Activated CD4-positive, alpha-beta T cell treated with anti-CD3 and anti-CD28 coated beads for 1 hour (primary cell): ENCODE measurements at regions not wholly inside any gene's neighbourhood (a gene's known extent, or its start where the extent isn't known, plus 50 kb on each side); places are given as distances from the start of the nearest gene placed in this dataset.

Experiments
- DNase-seq: peaks from one replicate; pipeline ENCODE4 v3.0.0-alpha.2; 2020

- no peak for DNase-seq
Observed at GRCh38 chr2:129881786-129882396, 97.6 kb upstream of the RAB6C start.

DNA sequence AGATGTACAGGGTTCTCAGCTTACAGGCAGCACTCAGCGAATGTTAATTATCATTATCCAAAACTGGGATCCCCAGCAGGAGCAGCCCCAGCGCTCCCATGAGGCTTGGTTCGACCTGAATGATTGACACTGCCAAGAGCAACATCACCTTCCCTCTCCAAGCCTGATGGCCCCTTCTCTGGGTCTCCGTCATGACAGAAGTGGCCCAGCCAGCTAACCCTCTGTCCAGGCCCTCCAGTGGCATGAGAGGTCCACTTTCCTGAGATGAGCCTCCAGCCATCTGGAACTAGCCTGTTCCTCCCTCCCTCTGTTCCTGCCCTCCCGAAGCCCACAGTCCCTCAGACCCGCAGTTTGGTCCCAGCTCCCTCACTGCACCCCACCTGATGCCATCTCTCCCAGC, 97.0 kb upstream of the RAB6C start:
- no peak for DNase-seq

GRCh38 chr2:129883121-129883520, 96.3 kb upstream of the RAB6C start:
- no peak for DNase-seq

DNA sequence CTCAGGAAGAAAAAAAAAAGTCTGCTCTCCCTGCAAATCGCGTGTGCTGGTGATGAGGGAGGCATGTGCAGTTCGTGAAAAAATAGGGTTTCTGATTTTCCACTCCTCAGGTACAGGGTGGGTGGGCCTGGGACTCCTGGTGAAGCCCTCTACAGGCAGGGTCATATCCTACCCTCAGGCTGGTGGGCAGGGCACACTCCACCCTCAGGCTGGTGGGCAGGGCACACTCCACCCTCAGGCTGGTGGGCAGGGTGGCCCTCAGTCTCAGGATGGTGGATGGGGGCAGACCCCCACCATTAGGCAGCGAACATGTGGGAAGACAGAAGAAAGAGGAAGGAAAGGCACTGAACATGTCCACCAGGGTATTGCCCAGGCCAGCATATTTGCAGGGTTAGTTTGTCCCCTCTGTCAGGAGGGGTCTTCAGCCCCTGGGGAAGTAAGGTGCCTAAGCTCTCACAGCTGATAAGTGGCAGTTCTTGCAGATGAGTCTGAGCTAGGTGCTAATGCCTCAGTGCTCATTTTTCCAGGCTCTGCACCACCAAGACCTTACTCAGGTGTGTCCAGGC, 95.2 kb upstream of the RAB6C start:
- no peak for DNase-seq

DNA sequence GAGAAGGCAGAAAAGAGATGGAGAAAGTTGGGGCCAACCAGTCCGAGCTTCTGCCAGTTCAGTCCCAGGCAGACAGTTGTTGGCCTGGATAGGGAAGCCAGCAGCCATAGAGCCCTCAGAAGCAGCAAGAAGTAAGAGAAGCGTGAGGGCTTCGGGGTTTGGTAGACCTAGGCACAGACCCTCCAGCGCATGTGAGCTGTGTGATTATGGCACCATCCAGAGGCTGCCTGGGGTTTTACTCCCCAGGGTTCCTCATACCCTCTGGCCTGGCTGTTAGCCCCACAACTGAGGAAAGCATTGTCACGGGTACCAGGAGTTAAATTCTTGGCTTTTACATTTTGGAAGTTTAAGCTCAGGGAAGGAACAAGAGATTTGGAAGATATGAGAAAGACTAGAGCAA, 93.7 kb upstream of the RAB6C start:
- DNase-seq = no peak

- DNase-seq = no peak
Observed at GRCh38 chr2:129887688-129888266, 91.7 kb upstream of the RAB6C start.

- DNase-seq = no peak
Observed at GRCh38 chr2:129888461-129888860, 91.0 kb upstream of the RAB6C start.

DNA sequence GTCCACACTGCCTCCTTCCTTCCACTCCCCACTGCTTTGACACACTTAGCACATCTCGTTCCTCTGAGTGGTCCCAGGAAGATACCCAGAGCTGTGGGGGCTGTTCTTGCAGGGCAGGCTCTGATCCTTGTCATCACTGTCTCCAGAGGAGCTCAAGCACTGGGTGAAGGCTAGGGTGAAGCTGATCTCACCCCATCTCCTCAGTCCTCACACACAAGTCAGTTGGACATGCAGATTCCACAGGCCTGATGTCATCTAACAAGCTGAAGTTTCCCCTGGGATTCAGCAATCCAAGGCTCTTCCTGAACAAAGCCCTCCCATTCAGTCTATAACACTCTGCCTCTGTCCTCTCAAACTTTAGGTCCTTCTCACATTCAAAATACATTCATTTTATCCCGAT, 90.6 kb upstream of the RAB6C start:
- no peak for DNase-seq

DNA sequence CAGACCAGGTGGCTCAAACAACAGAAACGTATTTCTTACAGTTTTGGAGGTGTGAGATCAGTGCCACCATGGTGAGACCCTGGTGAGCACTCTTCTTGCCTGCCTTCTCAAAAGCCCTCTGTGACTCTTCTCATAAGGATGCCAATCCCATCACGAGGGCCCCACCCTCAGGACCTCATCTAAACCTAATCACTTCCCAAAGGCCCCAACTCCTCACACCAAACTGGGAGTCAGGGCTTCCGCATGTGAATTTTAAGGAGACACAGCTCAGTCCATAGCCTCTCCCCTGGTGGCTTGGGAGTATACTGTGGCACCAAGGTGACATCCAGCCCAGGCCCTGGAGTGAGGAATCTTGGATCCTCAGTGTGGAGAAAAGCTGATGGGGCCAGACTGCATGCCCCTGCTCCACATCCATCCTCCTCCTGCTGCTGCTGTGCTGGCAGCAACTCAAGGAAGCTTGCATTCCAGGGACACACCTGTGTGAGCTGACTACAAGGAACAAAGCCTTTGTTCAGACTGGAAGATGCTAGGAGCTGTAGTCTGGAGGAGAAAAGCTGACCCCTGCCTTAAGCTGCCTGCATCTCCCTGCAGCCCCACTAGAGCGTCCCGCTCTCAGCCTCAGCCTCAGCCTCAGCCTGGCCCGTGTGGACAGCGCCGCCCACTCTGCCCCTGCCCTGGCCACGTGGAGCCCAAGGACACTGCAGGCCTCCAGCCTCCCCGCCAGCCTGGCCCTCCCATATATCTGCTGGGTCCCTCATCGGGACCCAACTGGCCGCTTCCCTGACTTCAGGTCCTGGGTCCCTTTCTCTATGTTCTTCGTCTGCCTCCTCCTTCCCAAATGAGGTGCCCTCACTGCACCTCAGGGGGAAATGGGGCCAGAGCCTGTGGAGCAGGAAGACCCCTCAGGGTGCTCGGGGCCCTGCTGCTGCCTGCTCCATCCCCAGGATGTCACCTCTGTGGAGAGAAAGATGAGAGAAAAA, 87.8 kb upstream of the RAB6C start:
- DNase-seq = no peak

DNA sequence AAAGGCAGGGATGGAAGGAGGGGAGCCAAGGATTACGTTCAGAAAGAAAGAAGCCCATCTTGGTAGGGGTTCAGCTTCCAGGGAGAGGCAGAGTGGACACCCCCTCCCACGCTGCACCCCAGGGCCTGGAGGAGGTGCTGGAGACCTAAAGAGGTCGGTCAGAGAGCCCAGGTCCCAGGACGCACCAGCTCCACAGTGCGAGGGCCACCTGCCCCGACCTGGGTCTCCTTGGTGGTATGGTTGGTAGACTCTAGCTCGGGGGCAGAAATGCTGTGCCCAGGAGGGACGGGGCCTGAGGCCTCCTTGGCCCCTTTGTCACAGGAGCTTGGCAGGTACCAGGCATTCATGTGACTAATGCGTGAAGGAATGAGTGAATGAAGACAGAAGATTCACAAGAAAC, 87.1 kb upstream of the RAB6C start:
- no peak for DNase-seq

DNA sequence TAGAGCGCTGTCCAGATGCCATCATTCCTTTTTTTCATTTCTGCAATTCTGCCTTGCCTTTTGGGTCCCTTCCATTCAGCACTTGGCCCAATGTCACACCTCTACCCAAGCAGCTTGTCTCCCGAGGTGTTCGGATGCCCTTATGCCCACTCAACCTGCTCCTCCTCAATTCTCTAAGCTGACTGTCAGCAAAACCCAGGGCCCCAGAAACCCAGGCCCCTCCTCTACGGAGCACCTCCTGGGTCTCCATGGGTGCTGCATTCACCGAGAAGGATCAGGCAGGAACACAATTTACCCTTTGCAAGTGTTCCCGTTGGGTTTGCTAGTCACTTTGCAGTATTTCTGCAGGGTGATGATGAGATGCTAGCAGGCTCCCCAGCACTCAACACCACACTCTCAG, 86.7 kb upstream of the RAB6C start:
- no peak for DNase-seq

DNA sequence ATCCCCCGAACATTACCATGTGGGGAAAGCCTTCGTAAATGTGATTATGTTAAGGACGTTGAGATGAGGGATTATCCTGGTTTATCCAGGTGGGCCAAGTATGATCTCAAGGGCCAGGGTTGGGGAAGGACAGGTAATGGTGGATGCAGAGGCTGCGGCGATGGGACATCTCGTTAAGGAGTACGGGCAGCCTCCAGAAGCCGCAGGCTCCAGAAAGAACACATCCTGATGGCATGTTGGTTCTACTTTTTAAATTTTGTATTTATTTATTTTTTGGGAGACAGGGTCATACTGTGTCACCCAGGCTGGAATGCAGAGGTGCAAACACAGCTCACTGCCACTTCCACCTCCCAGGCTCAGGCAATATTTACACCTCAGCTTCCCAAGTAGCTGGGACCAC, 86.2 kb upstream of the RAB6C start:
- DNase-seq = no peak

GRCh38 chr2:129894616-129895015, 84.8 kb upstream of the RAB6C start:
- DNase-seq = no peak

DNA sequence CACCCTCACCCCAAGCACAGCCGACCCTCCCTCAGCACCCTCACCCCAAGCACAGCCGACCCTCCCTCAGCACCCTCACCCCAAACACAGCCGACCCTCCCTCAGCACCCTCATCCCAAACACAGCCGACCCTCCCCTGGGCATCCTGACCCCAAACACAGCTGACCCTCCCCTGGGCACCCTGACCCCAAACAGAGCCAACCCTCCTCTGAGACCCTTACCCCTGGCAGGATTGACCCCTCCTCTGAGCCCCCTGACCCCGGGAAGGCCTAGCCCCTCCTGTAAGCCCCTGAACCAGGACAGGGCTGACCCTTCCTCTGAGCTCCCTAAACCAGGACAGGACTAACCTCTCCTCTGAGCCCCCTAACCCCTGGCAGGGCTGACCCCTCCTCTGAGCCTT, 84.4 kb upstream of the RAB6C start:
- DNase-seq = no peak

- no peak for DNase-seq
Observed at GRCh38 chr2:129895526-129896082, 83.9 kb upstream of the RAB6C start.

DNA sequence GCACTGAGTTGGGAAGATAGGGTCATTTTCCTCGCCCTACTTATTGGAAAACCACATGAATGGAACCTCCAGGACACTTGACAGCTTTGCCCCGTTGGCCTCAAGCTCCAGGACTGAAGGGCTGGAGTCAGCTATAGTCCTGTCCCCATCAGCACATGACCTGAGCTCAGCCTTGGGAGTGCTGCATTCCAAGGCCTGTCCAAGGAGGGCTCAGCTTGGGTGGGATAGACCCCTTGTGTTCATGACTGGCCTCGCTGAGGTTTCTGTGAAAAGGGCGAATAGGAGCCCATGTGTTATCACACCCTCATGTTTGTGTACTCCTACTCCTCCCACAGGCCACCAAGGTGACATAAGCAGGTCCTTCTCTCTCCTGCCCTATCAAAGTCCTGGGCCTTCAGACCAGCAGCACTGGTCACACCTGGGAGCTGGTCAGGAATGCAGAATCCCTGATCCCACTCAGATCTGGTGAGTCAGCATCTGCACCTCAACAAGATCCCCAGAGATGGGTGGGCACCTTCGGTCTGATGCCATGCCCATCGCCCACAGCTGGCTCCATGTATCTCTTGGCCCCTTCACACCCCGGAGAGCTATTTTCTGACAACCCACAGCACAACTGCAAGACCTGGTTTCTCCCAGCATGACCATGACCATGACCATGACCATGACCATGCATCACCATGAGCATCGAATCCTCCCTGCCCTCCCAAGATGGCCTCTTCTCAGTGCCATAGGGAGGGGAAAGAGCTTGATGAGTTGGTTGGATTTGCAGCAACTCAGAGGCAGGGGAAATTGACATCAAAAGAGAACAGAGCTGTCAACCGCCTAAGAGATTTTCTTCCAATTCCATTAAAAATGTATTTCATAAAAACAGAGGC, 83.0 kb upstream of the RAB6C start:
- no peak for DNase-seq

GRCh38 chr2:129901754-129902415, 77.6 kb upstream of the RAB6C start:
- no peak for DNase-seq

DNA sequence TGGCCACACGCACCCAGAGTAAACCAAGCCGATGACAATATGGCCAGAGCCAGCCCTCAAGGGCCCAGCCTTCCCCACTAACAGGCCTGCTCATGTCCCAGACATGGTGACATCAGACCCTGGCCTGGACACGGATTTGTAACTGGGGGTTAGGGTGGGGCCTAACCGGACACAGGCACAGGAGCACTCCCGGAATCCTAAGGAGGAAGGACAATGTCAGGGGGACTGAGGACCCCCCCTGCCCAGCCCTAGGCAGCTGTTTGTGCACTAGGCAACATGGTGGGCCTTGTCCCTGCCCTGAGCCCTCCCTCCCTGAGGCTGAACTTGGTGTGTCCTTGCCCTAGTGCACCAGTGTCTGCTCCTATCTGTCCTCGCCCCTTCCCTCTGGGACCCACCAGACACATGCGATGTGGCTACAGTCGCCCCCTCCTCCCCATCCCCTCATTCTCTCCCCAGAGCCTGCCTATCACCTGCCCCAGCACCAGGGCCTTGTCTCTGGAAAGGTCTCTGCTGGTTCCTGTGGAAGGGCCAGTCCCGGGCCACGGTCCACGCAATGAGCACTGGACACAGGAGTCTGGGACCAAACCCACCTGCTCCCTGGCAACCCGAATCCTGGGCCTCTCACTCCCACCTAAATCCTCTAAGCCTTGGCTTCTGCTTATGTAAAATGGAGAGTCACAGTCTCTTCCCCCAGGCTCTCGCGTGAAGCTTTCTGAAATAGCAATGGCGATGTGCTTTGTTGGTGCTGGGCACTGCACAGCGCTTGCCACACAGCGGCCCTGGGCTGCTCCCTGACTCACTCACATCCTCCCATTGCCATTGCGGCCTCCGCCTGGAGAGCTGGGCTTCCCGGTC, 76.5 kb upstream of the RAB6C start:
- DNase-seq = no peak

GRCh38 chr2:129903586-129904425, 75.7 kb upstream of the RAB6C start:
- DNase-seq = no peak
